ENCODE measurements at regions not wholly inside any gene's neighbourhood (a gene's known extent, or its start where the extent isn't known, plus 50 kb on each side); places are given as distances from the start of the nearest gene placed in this dataset.
"Not testable (repeated sequence)": the region's sequence is repeated elsewhere in the genome, so short reads cannot be mapped to it uniquely, and the experiment has no call there.

GRCh38 chr1:149692804-149693539 is 89.5 kb upstream of the FCGR1A start:
- TF ChIP-seq ELF4 (CRISPR knock-in tag; IDR thresholded peaks at IDR 0.05; ENCODE audit: low read depth); ZSCAN18 (CRISPR knock-in tag; IDR thresholded peaks at IDR 0.05); CTCF (IDR thresholded peaks at IDR 0.05); E2F1 (CRISPR knock-in tag; IDR thresholded peaks at IDR 0.05); USF2 (CRISPR knock-in tag; IDR thresholded peaks at IDR 0.05); MXD4 (CRISPR knock-in tag; IDR thresholded peaks at IDR 0.05; ENCODE audit: borderline replicate concordance); CREB1 (CRISPR knock-in tag; IDR thresholded peaks at IDR 0.05); ATF3 (CRISPR knock-in tag; conservative IDR thresholded peaks at IDR 0.05); PREB (CRISPR knock-in tag; IDR thresholded peaks at IDR 0.05; ENCODE audit: borderline replicate concordance); FOXK1 (CRISPR knock-in tag; IDR thresholded peaks at IDR 0.05): not testable (repeated sequence)
